H1 (cell line): ENCODE measurements at regions not wholly inside any gene's neighbourhood (a gene's known extent, or its start where the extent isn't known, plus 50 kb on each side); places are given as distances from the start of the nearest gene placed in this dataset.

Experiments used
- CBX8 ChIP-seq: fragments of 300-800, 300-1000 bp; sonication (generic); IDR thresholded peaks from 2 replicates; pipeline ENCODE4 v1.7.1; 2016; ENCODE audit warnings: low read depth, low read length, borderline replicate concordance
- CREB1 ChIP-seq: IDR thresholded peaks from 2 replicates; pipeline ENCODE4 v1.6.1; 2012; ENCODE audit warnings: inconsistent platforms
- CTCF ChIP-seq, 3 experiments: IDR thresholded peaks; 1 replicate in 2 of 3; 2 replicates in 1 of 3; pipeline versions ENCODE4 v1.5.1 to v1.6.1; 2011; ENCODE audit warnings: low read length in 3 of 3, mild to moderate bottlenecking in 3 of 3, inconsistent platforms in 2 of 3, low read depth in 1 of 3, moderate library complexity in 1 of 3; ENCODE audit not compliant: insufficient read depth in 1 of 3; ENCODE audit errors: control extremely low read depth in 1 of 3
- EZH2 ChIP-seq: fragments of 200-600 bp; sonication (generic); IDR thresholded peaks from 2 replicates; pipeline ENCODE4 v1.7.1; 2012; ENCODE audit warnings: low read depth, mild to moderate bottlenecking, moderate library complexity, low read length, inconsistent platforms; ENCODE audit not compliant: severe bottlenecking
- HDAC2 ChIP-seq, 2 experiments: fragments of 300-600 bp in 1 of 2; sonication (generic) in 1 of 2; IDR thresholded peaks; 2 replicates each; pipeline ENCODE4 v1.6.1; 2011 to 2012; ENCODE audit warnings: low read depth in 2 of 2, low read length in 2 of 2, mild to moderate bottlenecking in 2 of 2, moderate library complexity in 2 of 2, borderline replicate concordance in 1 of 2, inconsistent platforms in 1 of 2
- HDAC6 ChIP-seq: IDR thresholded peaks from one replicate; pipeline ENCODE4 v1.7.1; 2012; ENCODE audit warnings: low read depth, mild to moderate bottlenecking, inconsistent platforms, low read length, moderate library complexity
- SIN3A ChIP-seq, 2 experiments: IDR thresholded peaks in 1 of 2; conservative IDR thresholded peaks in 1 of 2; 2 replicates each; pipeline ENCODE4 v1.6.1; 2011 to 2012; ENCODE audit warnings: low read length in 2 of 2, improper control_type of control experiment in 1 of 2, low read depth in 1 of 2, mild to moderate bottlenecking in 1 of 2
- USF2 ChIP-seq: IDR thresholded peaks from 2 replicates; pipeline ENCODE4 v1.6.1; 2011; ENCODE audit warnings: low read length, improper control_type of control experiment

- TF ChIP-seq HDAC2 (IDR thresholded peaks at IDR 0.05; ENCODE audit: borderline replicate concordance in 1 of 2, low read depth in 2 of 2, low read length in 2 of 2) (no peak), CTCF (IDR thresholded peaks at IDR 0.05; ENCODE audit: control extremely low read depth in 1 of 3, insufficient read depth in 1 of 3, low read depth in 1 of 3, low read length in 3 of 3) (no peak), CBX8 (no peak), HDAC6 (no peak), CREB1 (no peak), SIN3A (conservative IDR thresholded peaks at IDR 0.05 in 1 of 2, IDR thresholded peaks at IDR 0.05 in 1 of 2; ENCODE audit: low read depth in 1 of 2, low read length in 2 of 2) (no peak), EZH2 (no peak), USF2 (no peak)
Measured at GRCh38 chr2:8260213-8260612, 421.6 kb upstream of the ID2 start.
